Mucosa of rectum (tissue), 2 donors: ENCODE measurements at regions not wholly inside any gene's neighbourhood (a gene's known extent, or its start where the extent isn't known, plus 50 kb on each side); places are given as distances from the start of the nearest gene placed in this dataset.

Experiments used
- H3K27ac ChIP-seq, 2 donors: one replicate each; pipeline ENCODE4 v1.7.0; 2013; ENCODE audit warnings: inconsistent platforms in 2 of 2, low read depth in 2 of 2, low read length in 2 of 2
- H3K27me3 ChIP-seq, 2 donors: one replicate each; pipeline ENCODE4 v1.7.0; 2013; ENCODE audit warnings: low read length in 2 of 2; ENCODE audit not compliant: control insufficient read depth in 2 of 2, insufficient read depth in 2 of 2
- H3K36me3 ChIP-seq, 2 donors: one replicate each; pipeline ENCODE4 v1.7.0; 2013; ENCODE audit warnings: low read length in 2 of 2; ENCODE audit not compliant: control insufficient read depth in 2 of 2, insufficient read depth in 2 of 2
- H3K4me1 ChIP-seq, 2 donors: one replicate each; pipeline ENCODE4 v1.7.0; 2013; ENCODE audit warnings: low read length in 2 of 2, mild to moderate bottlenecking in 1 of 2; ENCODE audit not compliant: control insufficient read depth in 2 of 2, insufficient read depth in 2 of 2
- H3K4me3 ChIP-seq, 2 donors: one replicate each; pipeline ENCODE4 v1.7.0; 2013; ENCODE audit warnings: low read length in 2 of 2
- H3K9ac ChIP-seq, 2 donors: one replicate each; pipeline ENCODE4 v1.7.0; 2013; ENCODE audit warnings: low read length in 2 of 2, low read depth in 1 of 2, mild to moderate bottlenecking in 1 of 2
- H3K9me3 ChIP-seq, 2 donors: one replicate each; pipeline ENCODE4 v1.7.0; 2013; ENCODE audit warnings: low read length in 2 of 2; ENCODE audit not compliant: control insufficient read depth in 2 of 2
- donor health status: healthy.
- donor health status: Normal muscosa, but diverticular disease.

DNA sequence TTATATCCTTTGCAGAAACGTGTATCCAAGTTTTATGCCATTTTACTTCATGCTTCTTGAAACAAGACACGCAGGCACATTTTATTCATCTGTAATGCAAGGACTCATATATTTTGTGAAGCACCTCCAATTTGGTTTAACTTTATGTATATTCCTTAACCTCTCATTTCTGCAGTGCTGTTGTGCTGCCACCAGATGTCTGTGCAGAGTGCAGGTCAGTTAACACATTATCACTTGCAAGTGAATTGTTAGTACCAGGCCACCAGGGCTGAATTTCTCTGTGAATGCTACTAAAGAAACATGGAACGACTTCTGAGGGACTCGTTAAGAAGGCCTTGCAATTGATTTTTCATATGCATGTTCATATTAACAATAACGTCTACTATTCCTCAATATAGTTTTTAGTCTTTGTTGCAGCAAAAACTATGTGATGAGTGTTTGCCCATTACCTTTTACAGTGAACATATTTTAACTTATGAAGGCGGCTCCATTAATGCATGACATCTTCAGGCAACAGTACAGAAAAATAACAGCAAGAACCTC is 770.3 kb downstream of the NLGN4X start:
- H3K27me3 ChIP-seq = no peaks in the 10 kb centered on the region
- H3K9me3 ChIP-seq = peaks cover 0 to 4% of the 10 kb centered on the region in 2 donors
- H3K9ac ChIP-seq = no peak overlapping the region
- no peak overlapping the region for H3K4me3 ChIP-seq
- H3K36me3 ChIP-seq = no peaks in the 10 kb centered on the region
- no peak overlapping the region for H3K27ac ChIP-seq
- no peaks in the 10 kb centered on the region for H3K4me1 ChIP-seq

DNA sequence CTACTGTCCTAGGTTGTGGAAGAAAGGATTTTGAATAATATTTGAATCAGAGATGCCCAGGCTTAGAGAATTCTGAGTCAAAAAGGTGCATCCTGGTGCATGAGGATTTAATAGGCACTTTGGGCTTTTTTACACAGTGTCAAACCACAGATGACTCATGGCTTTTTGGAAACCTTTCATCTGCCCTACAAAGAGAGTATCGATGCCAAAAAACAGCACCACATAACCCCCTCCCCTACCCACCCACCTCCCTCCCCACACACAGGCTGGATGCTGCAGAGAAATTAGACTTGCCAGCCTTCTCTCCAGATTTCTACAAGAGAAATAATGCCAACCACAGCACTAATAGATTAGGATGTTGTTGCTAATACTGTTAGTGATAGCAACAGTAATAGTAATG is 779.3 kb downstream of the NLGN4X start:
- Histone ChIP-seq H3K27ac (no peak overlapping the region), H3K36me3 (no peaks in the 10 kb centered on the region), H3K27me3 (no peaks in the 10 kb centered on the region), H3K9me3 (no peaks in the 10 kb centered on the region), H3K4me3 (no peak overlapping the region), H3K4me1 (no peaks in the 10 kb centered on the region), H3K9ac (no peak overlapping the region)

DNA sequence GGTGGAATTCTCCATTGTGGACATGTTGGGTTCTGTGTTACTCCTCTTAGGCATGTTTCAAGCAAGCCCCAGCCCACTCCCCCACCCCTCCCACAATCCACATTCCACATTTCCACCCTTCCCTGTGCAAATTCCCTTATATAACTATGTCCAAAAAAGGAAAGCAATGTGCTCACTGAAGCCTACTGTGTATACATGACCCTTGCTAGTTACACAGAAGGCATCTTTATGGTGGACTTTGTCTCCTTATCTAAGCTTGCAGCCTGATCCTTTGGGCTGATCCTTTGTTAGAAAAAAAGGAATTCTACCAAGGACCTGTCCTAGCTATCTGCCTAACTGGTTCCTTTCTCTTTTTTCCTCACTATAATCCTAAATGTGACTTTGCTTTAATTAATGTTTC is 796.8 kb downstream of the NLGN4X start:
- Histone ChIP-seq H3K9me3 (peaks cover 0 to 4% of the 10 kb centered on the region in 2 donors), H3K4me3 (no peak overlapping the region), H3K9ac (no peak overlapping the region), H3K4me1 (no peaks in the 10 kb centered on the region), H3K27me3 (no peaks in the 10 kb centered on the region), H3K36me3 (no peaks in the 10 kb centered on the region), H3K27ac (no peak overlapping the region)

DNA sequence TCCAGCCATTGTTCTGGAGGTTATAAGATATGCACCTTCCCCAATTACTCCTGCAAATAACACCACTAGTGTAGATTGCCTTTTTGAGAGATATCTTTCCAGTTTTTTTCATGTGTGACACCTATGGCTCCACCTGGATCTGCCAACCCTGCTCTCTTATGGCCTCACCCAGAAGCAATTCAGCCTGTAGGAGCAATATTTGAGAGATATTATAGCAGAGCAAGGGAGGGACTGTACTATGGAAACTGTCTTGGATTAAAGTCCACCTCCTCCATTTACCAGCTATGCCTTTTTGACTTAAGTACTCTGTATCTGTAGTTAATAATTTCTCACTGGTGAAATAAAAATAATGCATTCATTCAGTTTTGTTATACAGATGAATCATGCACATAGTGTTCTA is 803.5 kb downstream of the NLGN4X start:
- H3K4me3 ChIP-seq = no peak overlapping the region
- H3K9me3 ChIP-seq = peaks cover 0 to 4% of the 10 kb centered on the region in 2 donors
- H3K4me1 ChIP-seq = no peaks in the 10 kb centered on the region
- H3K36me3 ChIP-seq = no peaks in the 10 kb centered on the region
- H3K27me3 ChIP-seq = no peaks in the 10 kb centered on the region
- no peak overlapping the region for H3K27ac ChIP-seq
- H3K9ac ChIP-seq = no peak overlapping the region

DNA sequence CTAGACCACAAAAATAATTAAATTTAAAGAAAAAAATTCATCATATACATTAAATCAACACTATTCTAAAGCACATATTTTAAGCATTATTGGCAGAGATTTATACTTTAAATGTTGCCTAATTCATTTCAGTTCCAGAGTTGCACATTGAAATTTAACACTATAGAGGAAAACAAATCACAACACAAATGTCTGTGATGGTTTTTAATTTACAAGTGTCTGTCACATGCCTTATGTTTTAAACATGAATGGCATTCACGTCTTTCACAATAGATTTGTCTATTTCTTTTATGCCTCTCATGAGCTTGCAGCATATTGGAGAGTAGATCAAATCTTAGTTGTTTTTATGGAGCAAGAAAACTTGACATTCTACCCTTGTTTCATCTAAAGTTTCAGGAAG is 811.3 kb downstream of the NLGN4X start:
- no peak overlapping the region for H3K9ac ChIP-seq
- H3K4me1 ChIP-seq = no peaks in the 10 kb centered on the region

DNA sequence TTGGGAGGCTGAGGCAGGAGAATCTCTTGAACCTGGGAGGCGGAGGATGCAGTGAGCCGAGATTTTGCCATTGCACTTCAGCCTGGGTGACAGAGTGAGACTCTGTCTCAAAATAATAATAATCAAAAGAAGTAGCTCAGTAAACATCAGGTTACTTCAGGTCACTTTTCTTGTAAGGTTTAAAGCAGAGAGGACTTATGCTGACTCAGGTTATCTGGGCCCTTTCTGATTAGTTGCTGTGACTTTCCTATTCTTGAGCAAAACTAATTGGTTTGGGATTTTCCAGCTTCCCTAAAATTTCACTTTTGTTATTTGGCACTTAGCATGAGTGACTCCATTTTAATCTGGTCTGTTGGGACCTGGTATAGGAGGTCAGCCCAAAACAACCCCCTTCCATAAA is 812.9 kb downstream of the NLGN4X start:
- H3K9ac ChIP-seq = no peak overlapping the region
- no peaks in the 10 kb centered on the region for H3K4me1 ChIP-seq
- H3K27me3 ChIP-seq = no peaks in the 10 kb centered on the region
- H3K9me3 ChIP-seq = peaks cover 2 to 3% of the 10 kb centered on the region in 2 donors
- no peaks in the 10 kb centered on the region for H3K36me3 ChIP-seq
- H3K4me3 ChIP-seq = no peak overlapping the region
- no peak overlapping the region for H3K27ac ChIP-seq

More for the DNA sequence above, 811.3 kb downstream of the NLGN4X start:
- H3K27me3 ChIP-seq = no peaks in the 10 kb centered on the region
- no peak overlapping the region for H3K27ac ChIP-seq
- H3K4me3 ChIP-seq = no peak overlapping the region
- H3K9me3 ChIP-seq = no peaks in the 10 kb centered on the region
- H3K36me3 ChIP-seq = no peaks in the 10 kb centered on the region

DNA sequence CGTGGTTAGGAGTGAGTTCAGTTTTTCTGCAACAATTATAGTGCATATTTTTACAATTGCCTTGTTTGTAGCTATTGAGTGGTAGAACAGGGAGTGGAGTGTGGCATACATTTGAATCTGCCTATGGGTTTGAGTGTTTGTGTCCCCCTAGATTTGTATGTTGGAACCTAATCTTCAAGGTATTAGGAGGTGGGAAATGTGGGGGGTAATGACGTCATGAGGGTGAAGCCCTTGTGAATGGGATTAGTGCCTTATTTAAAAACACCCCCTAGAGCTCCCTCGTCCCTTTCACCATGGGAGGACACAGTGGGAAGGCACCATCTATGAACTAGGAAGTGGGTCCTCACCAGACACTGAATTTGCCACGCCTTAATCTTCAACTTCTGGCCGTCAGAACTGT is 819.6 kb downstream of the NLGN4X start:
- H3K27me3 ChIP-seq = no peaks in the 10 kb centered on the region
- no peak overlapping the region for H3K27ac ChIP-seq
- H3K4me1 ChIP-seq = no peaks in the 10 kb centered on the region
- no peak overlapping the region for H3K9ac ChIP-seq
- H3K36me3 ChIP-seq = no peaks in the 10 kb centered on the region
- H3K4me3 ChIP-seq = no peak overlapping the region
- peaks cover 2 to 7% of the 10 kb centered on the region in 2 donors for H3K9me3 ChIP-seq

DNA sequence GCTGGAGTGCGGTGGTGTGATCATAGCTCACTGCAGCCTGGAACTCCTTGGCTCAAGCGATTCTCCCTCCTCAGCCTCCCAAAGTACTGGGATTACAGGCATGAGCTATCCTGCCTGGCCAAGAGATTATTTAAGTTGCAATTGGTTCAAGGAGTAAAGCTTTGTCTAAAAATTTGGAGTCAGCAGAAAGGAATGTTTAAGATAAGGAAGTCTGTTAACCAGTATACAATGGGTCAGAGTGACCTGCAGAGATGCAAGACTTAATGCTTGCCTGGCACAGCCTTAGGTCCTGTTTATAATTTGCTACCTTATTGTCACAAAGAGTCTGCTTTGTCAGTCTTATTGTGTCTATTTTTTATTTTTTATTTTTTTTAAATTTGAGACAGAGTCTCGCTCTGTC is 826.2 kb downstream of the NLGN4X start:
- no peak overlapping the region for H3K4me3 ChIP-seq
- no peaks in the 10 kb centered on the region for H3K27me3 ChIP-seq
- peaks cover 2 to 4% of the 10 kb centered on the region in 2 donors for H3K9me3 ChIP-seq
- H3K27ac ChIP-seq = no peak overlapping the region
- no peaks in the 10 kb centered on the region for H3K4me1 ChIP-seq
- H3K9ac ChIP-seq = no peak overlapping the region
- no peaks in the 10 kb centered on the region for H3K36me3 ChIP-seq

DNA sequence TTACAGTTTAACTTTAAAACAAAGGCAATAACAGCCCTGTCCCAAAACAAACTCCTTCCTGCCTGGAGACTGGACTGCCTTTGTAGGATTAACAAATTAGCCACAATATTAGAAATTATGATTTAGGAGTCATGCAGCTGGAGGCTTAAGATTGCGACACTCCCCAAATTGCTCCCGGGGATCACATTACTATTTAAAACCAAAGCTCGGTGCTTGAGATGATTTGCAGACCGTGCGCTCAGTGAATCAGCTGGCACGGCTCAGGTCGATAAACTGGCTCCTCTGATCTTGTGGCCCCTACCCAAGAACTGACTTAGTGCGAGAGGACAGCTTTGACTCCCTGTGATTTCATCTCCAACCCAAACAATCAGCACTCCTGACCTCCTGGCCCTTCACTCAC is 829.3 kb downstream of the NLGN4X start:
- H3K36me3 ChIP-seq = no peaks in the 10 kb centered on the region
- H3K9ac ChIP-seq = no peak overlapping the region
- H3K27me3 ChIP-seq = no peaks in the 10 kb centered on the region
- no peaks in the 10 kb centered on the region for H3K4me1 ChIP-seq
- H3K27ac ChIP-seq = no peak overlapping the region
- H3K4me3 ChIP-seq = no peak overlapping the region
- peaks cover 0 to 2% of the 10 kb centered on the region in 2 donors for H3K9me3 ChIP-seq

DNA sequence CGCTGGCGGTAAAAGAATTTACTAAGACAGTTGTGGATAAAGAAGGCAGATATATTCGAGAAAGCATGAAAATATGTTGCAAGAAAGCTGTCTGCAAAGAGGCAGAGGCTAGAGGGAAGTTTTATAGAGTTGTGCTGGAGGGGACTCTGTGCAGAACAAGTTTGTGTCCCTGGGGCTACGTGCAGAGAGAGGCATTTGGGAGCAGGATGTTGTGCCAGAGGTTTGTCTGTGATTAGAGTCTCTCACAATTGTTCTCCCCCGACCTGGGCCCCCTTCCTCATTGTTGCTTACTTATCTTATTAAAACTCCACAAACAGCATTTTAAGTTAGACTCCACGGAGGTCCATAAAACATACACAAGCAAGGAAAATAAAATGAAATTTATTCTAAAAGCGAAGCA is 831.3 kb downstream of the NLGN4X start:
- Histone ChIP-seq H3K4me3 (no peak overlapping the region), H3K9me3 (peaks cover 2% of the 10 kb centered on the region in 2 donors), H3K36me3 (no peaks in the 10 kb centered on the region), H3K4me1 (no peaks in the 10 kb centered on the region), H3K9ac (no peak overlapping the region), H3K27me3 (no peaks in the 10 kb centered on the region), H3K27ac (no peak overlapping the region)

DNA sequence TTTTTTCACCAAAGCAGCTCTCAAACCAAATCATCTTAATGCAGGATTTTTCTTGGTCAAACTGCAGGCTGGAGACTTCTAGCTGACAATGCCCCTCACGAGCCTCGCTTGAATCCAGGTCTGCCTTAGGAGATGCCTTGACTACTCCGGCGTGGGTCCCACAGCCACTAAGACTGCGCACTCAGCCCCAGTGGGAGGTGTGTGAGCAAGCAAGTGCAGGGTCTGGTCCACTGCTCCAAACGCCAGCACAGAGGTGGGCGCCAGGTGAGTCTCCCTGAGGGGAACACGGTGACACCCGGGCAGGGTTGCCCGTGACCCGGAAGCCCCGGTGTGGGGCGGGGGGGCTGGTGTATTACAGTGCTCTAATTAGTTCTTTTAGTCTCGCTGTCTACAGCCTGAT is 838.3 kb downstream of the NLGN4X start:
- H3K27ac ChIP-seq = no peak overlapping the region

More for the DNA sequence above, 838.3 kb downstream of the NLGN4X start:
- no peaks in the 10 kb centered on the region for H3K36me3 ChIP-seq
- H3K9ac ChIP-seq = no peak overlapping the region
- H3K4me3 ChIP-seq = no peak overlapping the region
- H3K4me1 ChIP-seq = no peaks in the 10 kb centered on the region
- H3K27me3 ChIP-seq = no peaks in the 10 kb centered on the region
- H3K9me3 ChIP-seq = peaks cover 4 to 8% of the 10 kb centered on the region in 2 donors
